ENCODE measurements at regions not wholly inside any gene's neighbourhood (a gene's known extent, or its start where the extent isn't known, plus 50 kb on each side); places are given as distances from the start of the nearest gene placed in this dataset.

DNA sequence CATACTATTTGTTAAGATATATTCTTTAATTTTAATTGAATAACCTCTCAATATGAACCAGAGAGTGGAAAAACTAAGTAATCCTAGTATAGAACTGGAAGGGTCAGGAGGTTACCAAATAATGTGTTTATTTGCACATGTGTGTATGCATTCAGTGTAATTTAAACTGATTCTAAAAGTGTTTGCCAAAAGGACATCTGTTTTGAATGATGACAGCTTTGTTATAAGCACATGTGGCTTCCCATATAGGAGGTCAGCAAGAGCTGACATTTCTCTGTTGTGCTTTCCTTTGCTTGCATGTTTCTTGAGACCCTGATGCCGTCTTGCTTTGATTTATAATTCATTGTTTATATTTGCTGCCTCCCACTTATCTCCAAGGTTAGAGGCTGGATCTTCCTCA, 383.4 kb downstream of the BRINP1 start:
- no peak for DNase-seq

DNA sequence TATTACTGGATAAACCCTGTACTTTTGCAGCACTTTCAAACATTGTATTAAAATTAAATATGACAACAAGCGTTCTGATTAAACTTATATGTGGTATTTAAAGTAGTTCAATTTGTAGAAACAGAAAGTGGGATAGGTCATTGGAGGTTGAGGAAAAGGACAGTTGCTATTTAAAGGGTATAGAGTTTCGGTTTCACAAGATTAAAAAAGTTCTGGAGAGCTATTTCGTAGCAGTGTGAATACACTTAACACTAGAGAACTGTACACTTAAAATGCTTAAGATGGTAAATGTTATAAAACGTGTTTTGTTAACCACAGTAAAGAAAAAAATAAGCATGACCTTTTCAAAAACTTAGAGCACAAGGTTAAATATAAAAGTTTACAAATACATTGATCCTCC, 382.1 kb downstream of the BRINP1 start:
- no peak for DNase-seq

DNA sequence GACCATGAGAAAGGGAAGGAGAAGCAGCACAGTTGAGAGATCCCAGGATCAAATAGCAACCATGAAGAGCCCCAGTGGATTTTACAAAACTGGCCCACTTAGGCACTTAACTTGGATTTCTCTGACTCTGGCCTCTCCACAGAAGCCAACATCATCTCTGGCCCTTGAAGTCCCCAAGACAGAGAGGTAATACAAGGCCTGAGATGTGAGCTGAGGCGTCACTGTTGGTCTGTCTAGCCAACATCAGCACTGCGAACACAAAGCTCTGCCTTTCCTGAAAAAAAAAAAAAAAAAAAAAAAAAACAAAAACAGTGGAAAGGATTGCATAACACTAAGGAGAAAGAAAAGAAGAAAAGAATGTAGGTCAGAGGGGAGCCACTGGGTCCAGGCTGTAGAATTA, 378.3 kb downstream of the BRINP1 start:
- no peak for DNase-seq

DNA sequence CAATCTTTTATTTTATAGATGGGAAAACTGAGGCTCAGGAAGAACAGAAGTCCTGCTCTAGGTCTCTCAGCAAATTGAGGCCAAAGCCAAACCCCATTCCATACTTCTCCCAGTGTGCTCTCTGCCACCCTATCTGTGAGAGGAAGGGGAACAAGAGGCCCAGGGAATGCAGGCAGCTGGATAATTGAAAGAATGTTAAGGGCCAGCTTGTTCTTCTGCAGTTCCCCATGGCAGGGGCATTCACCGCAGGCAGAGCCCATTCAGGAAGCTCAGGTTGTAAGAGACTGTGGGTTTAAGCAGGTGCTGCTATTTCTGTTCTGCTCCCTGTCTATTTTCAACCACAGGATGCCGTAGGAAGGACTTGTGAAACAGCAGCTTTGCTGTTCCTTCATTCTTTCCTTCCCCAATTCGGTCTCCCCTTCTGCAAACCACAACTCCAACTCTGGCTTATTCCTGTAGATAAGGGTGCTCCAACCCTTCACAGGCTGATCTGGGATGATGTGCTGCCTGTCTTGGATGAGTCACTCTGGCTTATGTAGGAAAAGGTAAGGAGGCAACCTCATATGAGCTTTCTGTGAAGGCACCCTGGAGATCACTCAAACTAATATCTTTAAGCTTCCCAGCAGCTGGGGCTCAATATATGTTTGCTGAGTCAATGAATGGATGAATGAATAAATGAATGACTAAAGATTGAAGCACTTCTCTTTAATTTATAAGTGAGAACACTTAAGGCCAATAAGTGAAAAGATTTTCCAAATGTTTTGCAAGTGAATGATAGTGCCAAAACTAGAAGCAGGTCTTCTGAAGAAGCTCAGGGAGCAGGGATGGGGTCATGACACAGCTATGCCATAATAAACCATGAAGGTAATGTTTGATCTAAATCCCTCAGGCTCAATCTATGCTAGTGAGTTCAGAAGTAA, 377.6 kb downstream of the BRINP1 start:
- no peak for DNase-seq

DNA sequence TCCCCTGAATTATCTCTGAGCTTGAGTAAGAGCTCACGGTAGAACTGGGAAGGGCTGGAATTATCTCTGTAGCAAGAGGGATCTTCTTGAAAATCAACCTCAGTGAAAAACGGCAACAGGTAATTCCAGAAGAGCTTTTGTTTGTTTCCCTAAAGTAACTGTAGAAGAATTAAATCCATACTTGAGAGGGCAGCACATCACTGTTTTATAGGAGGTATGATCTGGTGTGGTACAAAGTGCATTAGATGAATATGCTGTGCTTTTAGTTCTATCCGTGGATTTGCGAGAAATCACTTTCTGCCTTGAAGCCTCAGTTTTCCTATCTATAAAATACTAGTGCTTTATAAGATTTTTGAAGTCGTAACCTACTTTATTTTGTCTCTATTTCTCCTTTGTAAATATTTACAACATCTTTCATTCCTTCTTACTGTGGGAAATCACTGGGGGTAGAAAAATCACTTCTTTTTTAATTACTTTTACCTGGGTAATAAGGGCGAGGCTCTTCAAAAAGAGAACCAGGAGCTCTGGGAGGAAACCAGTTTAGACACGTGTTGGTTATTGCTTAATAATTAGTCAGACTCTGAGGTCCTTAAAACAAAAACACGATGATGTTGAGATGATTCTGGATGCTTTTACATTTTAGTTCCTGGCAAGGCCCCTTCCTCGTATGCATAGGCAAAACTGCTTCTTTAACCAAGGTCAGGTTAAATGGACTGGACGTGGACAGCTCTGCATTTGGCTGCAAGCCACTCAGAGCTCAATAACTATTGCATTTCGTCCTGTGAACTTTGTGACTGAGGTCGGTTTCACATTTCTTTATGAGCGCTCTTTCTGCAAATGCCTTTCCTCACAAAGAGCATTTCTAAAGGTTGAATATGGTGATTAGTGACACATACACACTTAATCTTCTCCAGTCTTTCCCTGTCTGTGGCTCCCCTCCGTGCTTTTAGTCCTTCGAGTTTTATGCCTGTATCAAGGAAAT, 376.1 kb downstream of the BRINP1 start:
- no peak for DNase-seq

DNA sequence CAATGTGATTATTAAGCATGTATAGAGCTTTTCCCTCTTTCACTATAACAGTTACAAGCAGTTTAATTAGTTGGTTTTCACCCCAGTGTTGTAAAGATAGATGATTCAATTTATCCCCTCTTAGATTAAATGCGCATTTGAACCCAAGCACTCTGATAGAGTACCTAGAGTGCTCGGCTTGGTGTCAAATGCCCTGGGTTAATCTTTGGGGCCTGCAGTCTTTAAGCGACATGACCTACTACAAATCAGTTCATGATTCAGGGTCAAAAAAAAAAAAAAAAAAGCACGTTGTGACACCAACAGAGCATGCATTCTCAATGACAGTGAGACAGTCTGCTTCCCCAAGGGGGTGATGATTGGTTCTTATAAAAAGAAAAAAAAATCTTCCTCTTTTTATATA, 375.3 kb downstream of the BRINP1 start:
- DNase-seq, result no peak

DNA sequence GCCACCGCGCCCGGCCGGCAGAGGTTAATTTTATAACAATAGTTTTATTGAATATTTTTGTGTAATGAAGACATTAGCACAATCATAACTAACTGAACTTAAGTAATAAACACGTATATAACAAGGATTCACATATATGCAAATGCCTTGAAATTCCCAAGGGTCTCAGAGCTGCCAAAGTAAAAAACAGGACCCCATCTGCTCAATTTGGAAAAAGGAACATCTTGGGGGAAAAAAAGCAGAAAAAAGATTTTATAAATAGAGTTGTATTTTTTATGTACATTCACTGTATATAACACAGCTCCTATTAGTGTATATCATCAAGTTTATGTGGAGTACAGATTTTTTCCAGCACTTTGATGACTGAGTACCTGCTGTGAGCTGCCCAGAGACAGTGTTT, 366.7 kb downstream of the BRINP1 start:
- DNase-seq, result no peak

DNA sequence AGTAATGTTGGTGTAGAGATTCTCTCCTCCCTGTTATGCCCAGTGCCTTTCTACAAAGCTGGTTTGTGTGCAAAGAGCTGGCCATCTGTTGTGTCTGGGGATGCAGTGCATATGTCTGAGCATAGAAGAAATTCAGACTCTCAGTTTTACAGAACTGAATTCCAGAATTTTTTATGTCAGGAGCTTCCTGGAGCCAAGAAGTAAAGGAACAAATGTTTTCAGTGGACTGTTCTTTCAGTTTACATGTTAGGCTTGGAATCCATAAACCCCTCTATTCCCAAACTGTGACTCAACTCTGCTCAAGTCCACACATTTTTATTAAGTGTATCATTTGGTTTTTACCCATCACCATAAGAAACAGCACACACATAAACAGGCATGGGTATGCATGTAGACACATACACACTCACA, 366.0 kb downstream of the BRINP1 start:
- DNase-seq, result no peak

DNA sequence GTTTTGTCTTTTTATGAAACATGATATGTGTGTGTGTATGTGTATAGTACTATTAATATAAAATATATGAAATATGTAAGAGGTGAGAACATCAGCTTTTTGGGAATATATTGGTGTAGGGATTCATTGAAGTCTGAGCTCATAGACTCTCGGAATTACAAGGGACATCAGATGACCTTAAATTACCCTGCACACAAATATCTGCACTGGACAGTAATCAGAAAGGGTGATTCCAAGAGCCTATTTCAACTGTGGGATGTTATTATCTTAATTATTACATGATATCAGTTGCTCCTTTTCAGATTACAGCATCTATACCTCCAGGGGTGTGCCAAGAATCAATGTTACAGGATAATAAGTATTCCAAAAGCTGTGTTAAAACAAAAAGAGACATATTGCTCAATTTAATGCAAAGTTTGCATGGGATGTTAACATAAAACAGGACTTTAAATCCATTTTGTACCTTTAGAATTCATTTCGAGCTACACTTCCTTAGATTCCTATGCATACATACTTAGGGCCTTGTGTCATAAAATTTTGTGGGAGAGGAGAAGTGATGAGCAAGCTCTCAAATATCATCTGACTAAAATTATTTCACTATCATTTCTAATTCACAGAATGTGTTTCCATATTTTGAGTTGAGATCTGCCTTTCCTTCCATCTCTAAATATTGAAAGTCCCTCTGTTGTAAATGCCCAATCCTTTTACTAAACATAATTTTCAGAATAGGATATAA, 365.2 kb downstream of the BRINP1 start:
- no peak for DNase-seq

DNA sequence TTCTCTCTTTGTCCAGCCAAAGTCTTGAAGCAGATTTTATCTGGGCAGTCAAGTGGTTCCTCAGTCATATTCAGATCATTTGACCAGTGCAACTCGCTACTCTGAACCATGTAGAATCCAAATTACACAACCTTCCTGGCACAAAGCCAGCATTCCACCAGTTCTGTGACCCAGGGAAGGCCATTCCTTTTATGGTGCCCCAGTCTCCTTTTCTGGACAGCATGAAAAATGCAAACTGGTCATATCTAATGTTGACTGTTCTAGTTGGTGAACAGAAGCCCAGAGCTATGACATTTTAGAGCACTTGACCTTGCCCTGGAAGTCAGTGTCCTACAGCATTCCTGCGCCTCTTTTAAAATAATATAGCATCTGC, 364.6 kb downstream of the BRINP1 start:
- no peak for DNase-seq

DNA sequence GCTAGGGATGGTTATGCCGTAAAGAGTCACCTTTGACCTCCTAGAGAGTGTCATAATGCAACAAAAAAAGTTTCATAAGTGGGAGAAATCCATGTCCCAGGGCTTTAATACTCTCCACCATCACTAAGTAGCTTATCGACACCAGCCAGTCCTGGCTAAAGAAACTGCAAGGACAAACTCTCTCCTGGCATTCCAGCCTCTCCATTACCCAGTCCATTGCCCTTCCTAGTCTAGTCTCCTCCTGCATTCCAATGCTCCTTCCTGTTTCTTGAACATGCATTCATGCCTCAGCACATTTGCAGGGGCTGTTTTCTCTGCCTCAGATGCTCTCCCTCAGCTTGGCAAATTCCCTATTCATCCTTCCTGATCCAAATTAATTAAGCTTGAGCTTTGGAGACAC, 364.1 kb downstream of the BRINP1 start:
- DNase-seq, result no peak

DNA sequence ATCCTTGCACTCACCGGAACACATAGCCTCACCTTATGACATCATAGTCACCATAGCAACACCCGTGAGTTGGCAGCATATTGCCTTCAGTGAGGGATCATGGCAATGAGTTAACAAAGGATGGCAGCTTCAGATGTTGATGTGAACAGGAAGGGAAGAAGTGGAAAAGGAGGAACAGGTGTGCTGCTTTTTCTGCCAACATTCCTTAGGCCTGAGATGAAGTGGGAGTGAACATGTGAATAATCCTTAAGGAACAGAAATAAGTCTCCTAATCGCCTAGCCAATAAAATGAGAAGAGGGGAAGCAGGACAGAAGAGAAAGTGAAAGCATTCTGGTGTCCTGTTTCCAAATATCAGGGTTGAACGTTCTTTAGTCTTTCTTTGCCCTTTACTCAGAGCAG, 360.0 kb downstream of the BRINP1 start:
- DNase-seq, result no peak

DNA sequence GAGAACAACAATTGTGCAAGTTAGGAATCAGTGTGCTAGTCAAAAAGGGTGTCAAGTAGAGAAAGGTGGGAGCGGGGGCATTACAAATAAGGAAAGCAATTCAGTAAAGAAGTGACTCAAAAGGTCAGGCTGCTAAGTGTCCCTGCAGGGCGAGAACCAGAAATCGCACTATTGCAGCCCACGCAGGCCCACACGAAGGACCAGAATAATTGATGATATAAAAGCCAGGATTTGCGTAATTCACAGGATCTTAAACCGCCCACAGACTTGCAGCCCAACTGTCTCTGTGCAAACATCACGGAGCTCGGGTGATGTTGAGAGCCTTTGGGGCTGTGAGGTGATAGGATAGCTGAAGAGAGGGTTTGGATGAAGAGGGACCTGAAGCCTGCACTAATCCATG, 349.0 kb downstream of the BRINP1 start:
- DNase-seq, result no peak

DNA sequence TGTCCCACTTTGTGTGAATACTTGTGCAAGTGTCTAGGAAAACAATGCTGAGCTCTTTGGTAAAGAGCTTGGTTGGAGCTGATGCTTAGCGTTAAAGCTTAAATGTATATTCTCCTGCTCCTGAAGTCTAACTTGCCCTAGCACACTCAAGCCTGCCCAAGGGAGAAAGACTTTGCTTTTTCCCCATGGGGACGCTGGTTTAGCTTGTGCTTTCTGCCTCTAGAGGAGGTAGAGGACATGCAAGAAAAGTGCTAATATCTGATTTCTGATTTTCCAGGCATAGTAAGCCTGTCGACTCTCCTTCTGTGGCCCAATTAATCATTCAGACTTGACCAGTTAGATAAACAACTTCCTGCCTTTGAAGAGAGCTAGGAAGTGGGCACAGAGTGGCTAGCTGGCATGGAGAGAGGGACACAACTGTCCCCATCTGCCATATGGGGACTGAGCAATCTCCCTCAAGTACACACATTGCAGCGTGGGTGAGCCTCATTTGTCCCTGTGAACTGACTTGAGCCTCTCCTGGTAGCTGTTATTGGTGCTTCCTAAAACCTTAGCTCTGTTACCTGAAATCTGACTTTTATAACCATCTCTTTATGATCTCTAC, 348.4 kb downstream of the BRINP1 start:
- DNase-seq, result no peak

DNA sequence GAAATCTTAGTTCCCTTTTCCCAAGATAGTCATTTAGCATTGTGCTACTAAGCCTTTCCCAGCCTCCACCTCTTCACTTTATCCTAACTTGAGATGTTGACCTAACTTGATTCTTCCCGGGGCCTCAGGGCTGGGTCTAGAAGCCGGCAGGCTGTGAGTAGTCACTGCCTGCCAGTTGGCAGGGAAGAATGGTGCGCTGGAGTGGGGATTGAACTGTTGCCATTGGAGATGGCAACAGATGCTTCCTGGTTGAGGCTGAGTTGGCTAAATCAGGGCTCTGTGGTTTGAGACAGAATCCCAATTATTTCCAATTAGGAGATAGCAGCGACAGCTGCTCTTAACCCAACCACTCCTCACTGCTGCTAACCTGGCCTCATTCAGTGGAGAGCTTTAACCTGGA, 343.1 kb downstream of the BRINP1 start:
- DNase-seq, result no peak

DNA sequence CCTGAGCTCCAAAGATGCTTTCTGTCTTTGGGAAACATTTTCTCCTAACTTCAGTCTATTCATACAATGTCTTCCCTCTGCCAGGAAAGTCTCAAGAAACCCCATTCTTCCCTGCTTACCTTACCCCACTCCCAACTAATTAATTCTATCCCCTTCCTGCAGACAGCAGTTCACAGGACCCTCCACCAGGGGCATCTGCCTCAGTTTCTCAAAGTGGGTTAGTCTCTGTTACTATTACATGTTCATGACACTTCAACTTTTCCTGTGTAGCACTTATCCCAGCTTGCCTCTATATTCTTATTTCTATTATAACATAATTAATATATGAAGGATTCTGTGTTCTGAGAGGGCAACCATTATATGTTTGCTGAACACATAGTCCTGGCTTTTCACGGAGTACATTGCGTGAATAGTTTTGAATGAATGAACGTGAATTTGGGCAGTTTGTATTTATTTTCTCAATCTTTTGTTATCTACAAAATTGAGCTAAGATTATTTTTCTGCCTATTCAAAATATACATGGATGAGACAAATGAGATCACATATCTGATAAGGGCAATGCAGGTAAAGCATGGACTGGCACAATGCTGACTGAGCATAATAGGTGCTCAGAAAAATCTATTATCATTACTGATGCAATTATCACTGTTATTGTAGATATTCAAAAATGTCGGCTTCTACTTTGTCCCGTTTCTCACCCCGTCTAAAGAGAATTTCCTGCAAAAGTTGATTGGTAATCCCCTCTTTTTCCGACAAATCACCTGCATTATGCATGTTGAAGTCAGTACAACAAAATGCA, 341.1 kb downstream of the BRINP1 start:
- DNase-seq, result no peak

DNA sequence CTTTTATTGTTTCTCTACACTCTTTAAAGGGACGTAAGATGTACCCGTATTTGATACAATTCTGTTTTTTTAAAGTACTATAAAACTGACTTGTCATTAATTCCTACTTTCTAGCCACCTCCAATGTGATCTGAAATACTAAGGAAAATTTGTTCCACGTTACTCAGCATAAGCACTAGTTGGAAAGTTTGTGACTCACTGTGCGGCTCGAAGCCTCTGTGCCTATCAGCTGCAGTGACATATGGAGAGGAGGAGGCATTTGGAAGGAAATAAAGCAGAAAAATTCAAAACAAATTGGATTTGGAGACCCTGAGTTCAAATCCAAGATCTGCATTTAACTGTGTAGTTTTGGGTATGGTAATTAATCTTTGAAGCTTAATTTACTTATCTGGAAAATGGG, 339.3 kb downstream of the BRINP1 start:
- DNase-seq, result no peak

DNA sequence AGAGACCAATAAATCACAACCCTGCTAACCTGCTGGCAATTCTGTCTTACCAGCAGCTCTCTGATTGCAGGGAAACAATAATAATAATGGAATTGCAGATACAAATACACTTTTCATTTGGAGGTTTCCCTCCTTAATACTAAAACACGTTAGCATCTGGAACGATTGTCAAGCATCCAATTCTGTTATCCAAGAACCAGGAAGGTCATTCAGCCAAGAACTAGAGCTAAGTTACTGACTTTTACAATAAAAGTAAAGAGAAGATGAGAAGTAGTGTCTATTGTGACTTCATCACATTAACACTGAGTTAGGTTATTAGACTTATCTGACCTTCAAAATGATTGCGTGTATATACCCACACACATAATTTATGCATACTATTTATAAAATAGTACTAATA, 335.6 kb downstream of the BRINP1 start:
- no peak for DNase-seq

DNA sequence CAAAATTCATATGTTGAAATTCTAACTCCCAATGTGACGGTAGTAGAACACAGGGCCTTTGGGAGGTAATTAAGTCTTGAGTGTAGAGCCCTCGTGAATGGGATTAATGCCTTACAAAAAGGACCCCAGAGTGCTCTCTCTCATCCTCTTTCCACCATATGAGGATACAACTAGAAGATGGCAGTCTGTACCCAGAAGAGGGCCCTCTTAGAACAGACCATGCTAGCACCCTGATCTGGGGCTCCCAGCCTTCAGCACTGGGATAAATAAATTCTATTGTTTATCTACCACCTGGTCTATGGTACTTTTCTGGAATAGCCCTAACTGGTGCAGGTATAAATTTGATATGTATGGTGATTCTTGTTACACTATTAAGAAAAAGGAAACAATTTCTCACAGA, 332.3 kb downstream of the BRINP1 start:
- no peak for DNase-seq

DNA sequence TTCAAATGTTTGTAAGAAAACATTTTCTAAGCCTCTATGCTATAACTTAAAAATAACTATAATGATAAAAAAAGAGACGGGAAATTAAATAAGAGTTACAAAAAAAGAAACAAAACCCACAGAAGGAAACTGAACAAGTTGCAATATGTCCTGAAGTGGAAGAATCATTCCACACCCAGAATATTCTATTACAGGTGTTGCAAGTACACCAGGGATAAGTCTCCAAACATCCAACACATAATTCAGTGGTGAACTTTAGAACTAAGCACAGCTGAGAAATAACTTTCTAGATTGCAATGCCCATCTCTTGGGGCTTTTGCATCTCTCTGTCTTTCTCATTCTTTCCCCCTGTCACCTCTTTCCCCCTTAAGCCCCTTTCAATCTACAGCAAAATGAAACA, 325.2 kb downstream of the BRINP1 start:
- no peak for DNase-seq

DNA sequence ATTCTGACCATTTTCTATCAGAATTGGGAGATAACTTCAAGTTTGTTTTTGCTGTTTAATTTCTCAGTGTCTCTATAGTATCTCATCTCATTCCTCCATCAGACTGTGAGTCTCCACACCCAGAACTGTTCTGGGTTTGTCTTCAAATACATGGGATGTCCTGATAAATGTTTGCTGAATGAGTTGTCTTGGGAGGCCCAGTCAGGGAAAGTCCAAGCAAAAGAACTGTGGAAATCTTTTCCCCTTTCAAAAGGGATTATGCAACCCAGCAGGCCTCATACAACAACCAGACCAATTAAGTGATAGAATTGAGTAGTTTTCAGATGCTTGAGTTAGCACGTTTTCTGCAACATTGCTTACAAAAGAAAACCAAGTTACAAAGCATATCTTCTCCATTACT, 324.4 kb downstream of the BRINP1 start:
- DNase-seq, result no peak

Data from activated naive CD4-positive, alpha-beta T cell treated with anti-CD3 and anti-CD28 coated beads, Interleukin-2, amount 50 U/mL, for 16 hours (primary cell).